HUDEP-2 (cell line): ENCODE measurements at regions not wholly inside any gene's neighbourhood (a gene's known extent, or its start where the extent isn't known, plus 50 kb on each side); places are given as distances from the start of the nearest gene placed in this dataset.
A peak's percentile ranks its signal among the peaks of the same experiment; 100 is the strongest.

Experiments used
- DNase-seq, 76 experiments: peaks; one replicate each; lab custom pipeline; 2025; ENCODE audit not compliant: unreplicated experiment in 76 of 76; lab: John Stamatoyannopoulos, UW

GRCh38 chrX:69232945-69233344 lies 67.7 kb upstream of the PJA1 start:
- DNase-seq, result peak in 73 of 76 experiments; percentile 0 to 83 (median 48)

- DNase-seq, result no peak
Measured at GRCh38 chrX:69231903-69232302, 66.7 kb upstream of the PJA1 start.

DNA sequence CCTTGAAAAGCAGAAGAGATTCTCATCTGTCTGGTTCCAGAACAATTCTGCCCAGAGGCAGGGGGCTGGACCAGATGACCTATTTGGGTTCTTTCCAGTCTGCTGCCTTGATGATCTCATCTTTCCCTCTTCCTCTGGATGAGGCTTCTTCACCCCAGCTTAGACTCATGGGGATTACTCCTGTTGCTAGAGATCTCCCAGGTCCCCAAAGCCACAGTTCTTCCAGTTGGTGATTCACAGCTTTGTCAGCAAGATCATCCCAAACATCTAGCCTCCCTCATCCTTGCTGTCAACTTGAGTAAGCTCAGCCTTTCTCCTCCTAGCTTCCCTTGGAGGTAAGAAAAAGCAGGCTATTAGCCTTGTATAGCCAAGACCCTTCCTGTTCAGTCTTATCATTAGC lies 64.2 kb upstream of the PJA1 start:
- no peak for DNase-seq

GRCh38 chrX:69228732-69229131 lies 63.5 kb upstream of the PJA1 start:
- no peak for DNase-seq

- no peak for DNase-seq
Measured at GRCh38 chrX:69226459-69227158, 61.4 kb upstream of the PJA1 start.

DNA sequence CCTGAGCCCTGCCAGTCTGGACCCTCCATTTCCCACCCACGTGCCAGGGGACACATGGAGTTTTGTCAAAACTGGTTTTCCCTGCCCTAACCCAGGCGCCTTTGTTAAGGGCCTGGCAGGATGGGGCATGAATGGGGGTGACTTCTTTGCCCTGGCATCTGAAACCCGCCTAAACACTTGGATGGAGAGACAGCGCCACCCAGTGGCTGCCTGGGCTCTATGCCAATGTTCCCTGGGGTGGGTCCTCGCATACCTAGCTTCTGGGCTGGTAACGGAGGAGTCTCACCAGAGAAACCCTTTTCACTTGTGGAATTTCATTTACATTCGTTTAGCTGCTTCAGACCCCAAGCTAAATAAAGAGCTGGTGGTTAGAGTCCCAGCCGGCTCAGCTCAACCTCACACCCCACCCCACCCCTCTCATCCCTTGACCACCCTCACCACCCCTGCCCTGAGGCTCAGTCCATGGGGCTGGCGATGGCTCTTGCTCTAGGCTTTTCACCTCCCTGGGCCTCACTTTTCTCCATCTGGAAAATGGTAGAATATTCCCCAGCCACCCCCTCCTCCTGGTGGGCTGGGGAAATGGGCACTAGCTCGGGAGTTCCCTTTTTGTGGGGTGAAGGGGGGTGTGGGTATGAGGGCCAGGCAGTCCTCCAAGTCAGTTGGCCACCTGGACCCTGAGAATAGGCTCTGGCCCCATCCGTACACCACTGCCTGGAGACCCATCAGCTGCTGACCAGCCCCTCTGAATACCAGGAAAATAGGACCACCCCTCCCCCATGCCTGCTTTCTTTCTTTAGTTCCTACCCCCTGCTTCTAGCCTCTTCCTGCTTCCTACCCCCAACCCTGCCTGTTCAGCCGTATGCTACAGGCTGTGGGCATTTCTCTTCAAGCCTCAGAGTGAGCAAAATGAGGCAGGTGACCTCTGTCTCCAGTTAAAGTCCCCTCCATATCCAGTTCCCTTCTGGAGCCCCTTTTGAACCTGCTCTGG lies 57.1 kb upstream of the PJA1 start:
- peak in 59 of 76 experiments; percentile 0 to 62 (median 23) for DNase-seq

DNA sequence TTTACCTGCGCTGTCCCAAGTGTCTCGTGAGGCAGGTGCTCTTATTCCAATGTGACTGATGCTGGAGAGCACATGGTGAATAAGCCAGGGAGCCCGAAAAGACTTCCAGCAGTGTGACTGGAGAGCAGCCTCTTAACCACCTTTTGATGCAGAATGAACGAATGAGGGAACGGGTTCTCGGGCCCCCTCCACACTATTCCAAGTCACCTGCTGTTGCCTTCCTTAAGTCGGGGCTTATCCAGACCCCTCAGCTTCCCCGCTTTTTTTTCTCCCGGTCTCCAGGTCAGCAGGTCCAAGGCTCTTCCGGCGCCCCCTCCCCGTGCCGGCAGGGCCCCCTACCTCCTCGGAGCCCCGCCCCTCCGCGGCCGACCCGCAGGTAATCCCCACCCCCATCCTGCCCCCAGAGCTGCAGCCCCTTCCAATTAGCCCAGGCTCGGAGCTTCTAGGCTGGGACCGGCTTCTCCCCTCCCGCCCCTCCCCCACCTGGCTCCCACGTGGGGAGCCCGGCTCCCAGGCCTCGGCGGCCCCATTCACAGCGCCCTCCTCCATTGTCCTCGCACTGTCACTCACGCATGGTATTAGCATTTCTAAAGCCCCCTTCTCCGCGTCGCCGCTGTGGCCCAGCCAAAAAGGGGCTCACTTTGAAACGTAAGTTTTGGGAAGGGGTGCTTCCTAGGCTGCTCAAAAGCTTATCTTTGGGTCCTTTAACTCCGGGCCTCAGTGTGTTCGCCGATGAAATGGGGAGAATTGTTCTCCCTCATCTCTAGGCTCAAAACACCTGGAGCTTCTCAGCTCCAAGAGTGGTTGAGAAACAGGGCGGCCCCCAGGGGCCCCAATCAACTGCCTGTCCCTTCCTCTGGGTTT lies 56.2 kb upstream of the PJA1 start:
- DNase-seq, result no peak

- DNase-seq, result no peak
Measured at GRCh38 chrX:69218407-69218997, 53.2 kb upstream of the PJA1 start.

- no peak for DNase-seq
Measured at GRCh38 chrX:69216911-69217310, 51.7 kb upstream of the PJA1 start.

- DNase-seq, result no peak
Measured at GRCh38 chrX:69216446-69216845, 51.2 kb upstream of the PJA1 start.

- no peak for DNase-seq
Measured at GRCh38 chrX:69215161-69215875, 50.1 kb upstream of the PJA1 start.
